SU-DHL-6 (cell line): ENCODE measurements at regions not wholly inside any gene's neighbourhood (a gene's known extent, or its start where the extent isn't known, plus 50 kb on each side); places are given as distances from the start of the nearest gene placed in this dataset.

Experiments used
- CTCF ChIP-seq: fragments of 200-600 bp; sonication (generic); IDR thresholded peaks from one replicate; pipeline ENCODE4 v1.5.1; 2017; ENCODE audit warnings: antibody characterized with exemption, mild to moderate bottlenecking, low read length, moderate library complexity; ENCODE audit not compliant: insufficient read depth, poor library complexity, severe bottlenecking
- EZH2phosphoT487 ChIP-seq: fragments of 200-600 bp; sonication (generic), shearing (Covaris generic); conservative IDR thresholded peaks from 2 replicates; pipeline ENCODE4 v1.6.1; 2018; ENCODE audit warnings: mild to moderate bottlenecking, antibody characterized with exemption, low read length, moderate library complexity, mixed read lengths

GRCh38 chr9:87022178-87022577 lies 74.9 kb upstream of the GAS1 start:
- no peak for TF ChIP-seq CTCF
- no peak for TF ChIP-seq EZH2phosphoT487
